Heart left ventricle (tissue), 16 donors: ENCODE measurements at regions not wholly inside any gene's neighbourhood (a gene's known extent, or its start where the extent isn't known, plus 50 kb on each side); places are given as distances from the start of the nearest gene placed in this dataset.
"Not testable (repeated sequence)": the region's sequence is repeated elsewhere in the genome, so short reads cannot be mapped to it uniquely, and the experiment has no call there.

Source experiments
- ATAC-seq, 4 donors: fragments of 200-7000 bp; cut with Tn5 transposase; one replicate each; pipeline ENCODE4 v1.9.1; 2020 to 2022; ENCODE audit warnings: moderate library complexity in 4 of 4, mild to moderate bottlenecking in 3 of 4, moderate number of reproducible peaks in 1 of 4
- DNase-seq, 5 donors: peaks; one replicate each; pipeline ENCODE4 v3.0.0-alpha.2; 2020
- H3K27ac ChIP-seq, 12 donors: fragments of 200-600 bp; sonication (generic) in 4 of 12; one replicate each; pipeline versions ENCODE4 v1.5.0 to v1.8.0; 2016 to 2022; ENCODE audit warnings: mild to moderate bottlenecking in 2 of 12
- H3K27me3 ChIP-seq, 9 donors: fragments of 200-600 bp; sonication (generic) in 2 of 9; one replicate each; pipeline versions ENCODE4 v1.5.1 to v1.8.0; 2016 to 2022; ENCODE audit warnings: mild to moderate bottlenecking in 3 of 9
- H3K36me3 ChIP-seq, 9 donors: fragments of 200-600 bp; sonication (generic) in 2 of 9; one replicate each; pipeline versions ENCODE4 v1.5.0 to v1.8.0; 2018 to 2022; ENCODE audit warnings: mild to moderate bottlenecking in 2 of 9
- H3K4me1 ChIP-seq, 12 donors: fragments of 200-600 bp; sonication (generic) in 4 of 12; one replicate each; pipeline versions ENCODE4 v1.5.0 to v1.8.0; 2016 to 2022; ENCODE audit warnings: mild to moderate bottlenecking in 3 of 12
- H3K4me3 ChIP-seq, 12 donors: fragments of 200-600 bp; sonication (generic) in 4 of 12; one replicate each; pipeline versions ENCODE4 v1.5.0 to v1.8.0; 2017 to 2022; ENCODE audit warnings: mild to moderate bottlenecking in 9 of 12, moderate library complexity in 4 of 12
- H3K9me3 ChIP-seq, 12 donors: fragments of 200-600 bp; sonication (generic) in 4 of 12; one replicate each; pipeline versions ENCODE4 v1.5.0 to v1.8.0; 2016 to 2022; ENCODE audit warnings: mild to moderate bottlenecking in 1 of 12
- CTCF ChIP-seq, 12 donors: fragments of 200-600 bp; sonication (generic) in 4 of 12; IDR thresholded peaks; one replicate each; pipeline versions ENCODE4 v1.5.0 to v1.8.0; 2018 to 2022; ENCODE audit warnings: antibody characterized with exemption in 12 of 12, mild to moderate bottlenecking in 5 of 12
- POLR2A ChIP-seq, 2 donors: fragments of 450-650 bp; IDR thresholded peaks; one replicate each; pipeline ENCODE4 v1.6.1; 2017; ENCODE audit warnings: antibody characterized with exemption in 2 of 2, mild to moderate bottlenecking in 2 of 2, moderate library complexity in 2 of 2
- WGBS, 4 donors: extraction: QIAGEN DNeasy Blood & Tissue Kit in 2 of 4; methylation state at CpG; one replicate each; pipeline versions ENCODE4 v1.1.5 to v1.1.7; 2013 to 2018; 5-methylcytosine and 5-hydroxymethylcytosine counted together
- intact Hi-C, 10 donors: fragments of 100-400 bp; cut with DNase I; formaldehyde crosslinking; loops; one replicate each; pipeline versions ENCODE4 v1.11.1 to v1.14.2; 2022
- donor health status: ischemic (EF 13 %, LVEDD 7.1; RV severe dilation, severe dysfunction).
- donor health status: healthy with polysubstance abuse.
- donor health status: DM: no; HTN: yes; CAD: no.
- donor health status: DM: no; HTN: no; CAD: no.
- donor health status: ischemic (EF 25% LVEDD 6.9; RV normal size, moderate dysfunction).
- donor health status: ischemic (EF 25% LVEDD 5.7; RV mildly dilated, moderate dysfunction).
- donor health status: healthy.
- donor health status: DM: yes; HTN: yes; CAD: no.
- donor health status: ischemic (EF 35%, LVEDD 5.7; RV mildly dilated, moderate dysfunction).
- donor health status: nonischemic (EF 11% LVEDD 7.7; RV severe dilation, severe dysfunction).
- donor health status: DM: yes; HTN: yes; CAD: no.
- donor health status: PGD.
- donor health status: ischemic (EF 29% LVEDD 5.4; RV normal size, mild dysfunction).
- donor health status: nonischemic (EF 23%, LVEDD 6.1; RV moderate dilation, normal function).

- no peak for DNase-seq
- intact Hi-C loops = no loop called here
- Histone ChIP-seq H3K9me3 (no peaks in the 10 kb centered on the region), H3K27me3 (no peaks in the 10 kb centered on the region), H3K4me1 (no peaks in the 10 kb centered on the region), H3K4me3 (no peak overlapping the region), H3K27ac (no peak overlapping the region), H3K36me3 (no peaks in the 10 kb centered on the region)
- WGBS, 4 donors = 43 to 84% (median 77%) methylated on average over 2 of the region's 2 CpGs
- no peak for TF ChIP-seq CTCF (IDR thresholded peaks at IDR 0.05)
- TF ChIP-seq POLR2A (IDR thresholded peaks at IDR 0.05) = no peak
- ATAC-seq = no peak
These were observed 85.1 kb upstream of the JARID2 start for GRCh38 chr6:15160812-15161211.

- not testable (repeated sequence) for DNase-seq
These were observed 81.0 kb upstream of the JARID2 start for GRCh38 chr6:15164855-15165254.

GRCh38 chr6:15166121-15166520 lies 79.7 kb upstream of the JARID2 start:
- no peak for ATAC-seq
- DNase-seq = no peak
- H3K9me3 ChIP-seq = no peaks in the 10 kb centered on the region
- no peak for TF ChIP-seq CTCF (IDR thresholded peaks at IDR 0.05)
- TF ChIP-seq POLR2A (IDR thresholded peaks at IDR 0.05) = no peak
- no peaks in the 10 kb centered on the region for H3K36me3 ChIP-seq
- H3K27me3 ChIP-seq = no peaks in the 10 kb centered on the region
- intact Hi-C loops = no loop called here
- no peak overlapping the region for H3K27ac ChIP-seq
- H3K4me3 ChIP-seq = no peak overlapping the region
- 77 to 87% (median 80%) methylated on average over 5 of the region's 5 CpGs for WGBS, 4 donors
- no peaks in the 10 kb centered on the region for H3K4me1 ChIP-seq

More at GRCh38 chr6:15164855-15165254, 81.0 kb upstream of the JARID2 start:
- intact Hi-C loops, H3K9me3 ChIP-seq, ATAC-seq, H3K36me3 ChIP-seq, H3K4me1 ChIP-seq, H3K4me3 ChIP-seq, H3K27me3 ChIP-seq, H3K27ac ChIP-seq: not testable (repeated sequence)
- WGBS, 4 donors = 97 to 98% (median 97%) methylated on average over 6 of the region's 6 CpGs

GRCh38 chr6:15170126-15170525 lies 75.7 kb upstream of the JARID2 start:
- Histone ChIP-seq H3K27ac (no peak overlapping the region), H3K36me3 (no peaks in the 10 kb centered on the region), H3K9me3 (no peaks in the 10 kb centered on the region), H3K27me3 (no peaks in the 10 kb centered on the region), H3K4me3 (no peak overlapping the region), H3K4me1 (no peaks in the 10 kb centered on the region)
- WGBS, 4 donors = 90 to 95% (median 93%) methylated on average over 8 of the region's 8 CpGs
- ATAC-seq (no peak), DNase-seq (no peak)
- intact Hi-C loops = no loop called here
- TF ChIP-seq POLR2A (IDR thresholded peaks at IDR 0.05) (no peak), CTCF (IDR thresholded peaks at IDR 0.05) (no peak)

- Histone ChIP-seq H3K4me3 (no peak overlapping the region), H3K36me3 (no peaks in the 10 kb centered on the region), H3K4me1 (no peaks in the 10 kb centered on the region), H3K9me3 (no peaks in the 10 kb centered on the region), H3K27me3 (no peaks in the 10 kb centered on the region), H3K27ac (no peak overlapping the region)
- no peak for ATAC-seq
- 91 to 98% (median 95%) methylated on average over 5 of the region's 5 CpGs for WGBS, 4 donors
- intact Hi-C loops = no loop called here
- TF ChIP-seq POLR2A (IDR thresholded peaks at IDR 0.05) (no peak), CTCF (IDR thresholded peaks at IDR 0.05) (no peak)
- no peak for DNase-seq
These were observed 74.8 kb upstream of the JARID2 start for GRCh38 chr6:15171026-15171425.
